ENCODE measurements at regions not wholly inside any gene's neighbourhood (a gene's known extent, or its start where the extent isn't known, plus 50 kb on each side); places are given as distances from the start of the nearest gene placed in this dataset.

- H3K27ac ChIP-seq, result no peak overlapping the region
- WGBS, result 65% methylated on average over 3 of the region's 3 CpGs
- no peaks in the 10 kb centered on the region for H3K36me3 ChIP-seq
- DNase-seq (ENCODE audit: low spot score in 2 of 2), result no peak
- H3K27me3 ChIP-seq, result no peaks in the 10 kb centered on the region
- no peaks in the 10 kb centered on the region for H3K9me3 ChIP-seq
- TF ChIP-seq POLR2AphosphoS5 (IDR thresholded peaks at IDR 0.05), result no peak
- TF ChIP-seq CTCF (IDR thresholded peaks at IDR 0.05), result no peak
- no peak for TF ChIP-seq EP300 (IDR thresholded peaks at IDR 0.05)
- no peak for TF ChIP-seq POLR2A (IDR thresholded peaks at IDR 0.05)
- no peak overlapping the region for H3K4me3 ChIP-seq
- peaks cover 6% of the 10 kb centered on the region for H3K4me1 ChIP-seq
Measured at GRCh38 chr9:13759551-13759950, 480.1 kb upstream of the MPDZ start.

DNA sequence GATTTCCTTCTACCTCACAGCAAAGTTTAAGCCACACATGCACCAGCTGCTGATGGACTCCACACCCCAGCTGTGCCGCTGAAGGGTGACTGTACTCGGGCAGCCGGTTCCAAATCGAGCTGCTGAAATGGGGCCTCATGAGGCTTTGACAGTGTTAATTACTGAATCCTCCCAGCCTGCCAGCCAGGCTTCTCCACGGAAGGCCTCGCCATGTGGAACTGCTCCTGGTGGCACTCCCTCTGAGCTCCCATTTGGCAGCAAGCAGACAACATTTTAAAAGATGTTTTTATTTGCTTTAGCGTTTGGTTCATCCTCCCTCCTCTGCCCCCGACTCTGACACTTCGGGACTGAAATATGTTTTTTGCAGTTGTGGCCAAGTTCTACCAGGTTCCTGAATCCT is 479.4 kb upstream of the MPDZ start:
- Histone ChIP-seq H3K4me3 (no peak overlapping the region), H3K27ac (no peak overlapping the region), H3K4me1 (peaks cover 6% of the 10 kb centered on the region), H3K36me3 (no peaks in the 10 kb centered on the region), H3K9me3 (no peaks in the 10 kb centered on the region), H3K27me3 (no peaks in the 10 kb centered on the region)
- TF ChIP-seq POLR2A (IDR thresholded peaks at IDR 0.05) (no peak), EP300 (IDR thresholded peaks at IDR 0.05) (no peak), POLR2AphosphoS5 (IDR thresholded peaks at IDR 0.05) (no peak)
- no peak for DNase-seq (ENCODE audit: low spot score in 2 of 2)
- WGBS, result 52% methylated on average over 8 of the region's 9 CpGs

DNA sequence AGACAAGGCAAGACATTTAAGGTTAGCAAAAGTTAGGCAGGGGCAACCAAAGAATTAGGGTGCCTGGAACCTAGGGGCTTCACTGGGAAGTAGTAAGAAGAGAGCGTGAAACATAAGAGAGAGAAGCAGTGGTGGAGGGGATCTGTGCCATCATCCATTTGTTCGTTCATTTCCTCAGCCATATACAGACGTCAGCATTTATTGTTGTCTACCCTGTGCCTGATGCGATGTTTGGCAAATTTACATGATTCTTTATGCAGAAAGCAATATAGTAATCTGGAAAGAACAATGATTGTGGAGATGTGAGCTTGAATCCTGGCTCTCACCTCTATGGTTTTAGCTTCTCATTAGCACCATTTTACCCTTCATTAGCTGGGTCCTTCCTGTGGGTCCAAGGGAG is 477.5 kb upstream of the MPDZ start:
- 91% methylated on average over 4 of the region's 4 CpGs for WGBS
- Histone ChIP-seq H3K27ac (no peak overlapping the region), H3K27me3 (no peaks in the 10 kb centered on the region), H3K4me1 (peaks cover 6% of the 10 kb centered on the region), H3K36me3 (no peaks in the 10 kb centered on the region), H3K9me3 (no peaks in the 10 kb centered on the region), H3K4me3 (no peak overlapping the region)
- TF ChIP-seq POLR2AphosphoS5 (IDR thresholded peaks at IDR 0.05), result no peak
- no peak for TF ChIP-seq CTCF (IDR thresholded peaks at IDR 0.05)
- no peak for DNase-seq (ENCODE audit: low spot score in 2 of 2)

DNA sequence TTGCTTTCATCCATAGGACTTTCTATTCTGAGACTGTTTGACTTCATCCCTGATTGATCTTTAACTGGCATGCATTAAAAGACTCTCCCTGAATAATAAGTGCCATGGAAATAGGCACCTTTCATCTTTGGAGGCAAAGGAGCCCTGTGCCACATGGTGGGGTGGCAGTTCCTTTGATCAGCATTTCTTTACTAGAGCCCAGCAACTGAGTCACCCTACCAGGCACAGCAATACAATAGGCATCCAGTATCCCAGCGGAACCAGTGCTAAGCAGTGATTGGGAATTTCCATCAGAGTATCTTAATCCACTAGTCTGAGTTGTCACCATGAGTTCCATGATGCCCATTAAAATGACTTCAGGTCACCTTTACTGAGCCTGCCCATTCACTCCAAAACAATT is 476.1 kb upstream of the MPDZ start:
- no peak overlapping the region for H3K27ac ChIP-seq
- TF ChIP-seq POLR2A (IDR thresholded peaks at IDR 0.05) (no peak), CTCF (IDR thresholded peaks at IDR 0.05) (no peak), EP300 (IDR thresholded peaks at IDR 0.05) (no peak), POLR2AphosphoS5 (IDR thresholded peaks at IDR 0.05) (no peak)

DNA sequence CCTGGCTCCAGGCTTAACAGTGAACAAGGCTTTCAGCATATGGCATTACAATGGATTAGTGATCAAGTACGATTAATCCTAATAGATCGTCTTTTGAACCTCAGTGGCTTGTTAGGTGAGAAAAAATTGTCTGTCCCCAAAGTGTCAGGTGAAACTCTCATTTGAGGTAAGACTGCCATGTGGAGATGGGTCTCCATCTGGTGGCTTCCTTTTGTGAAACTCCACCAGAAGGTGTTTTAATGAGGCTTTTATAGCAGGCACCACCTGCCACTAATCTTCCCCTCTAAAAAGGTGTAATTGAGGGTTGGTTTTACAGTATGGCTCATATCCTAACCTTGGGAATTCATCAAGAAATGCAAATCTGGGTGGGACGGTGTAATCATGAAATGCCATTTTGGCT is 471.1 kb upstream of the MPDZ start:
- H3K27ac ChIP-seq, result no peak overlapping the region

More for the DNA sequence above, 476.1 kb upstream of the MPDZ start:
- Histone ChIP-seq H3K36me3 (no peaks in the 10 kb centered on the region), H3K9me3 (no peaks in the 10 kb centered on the region), H3K27me3 (no peaks in the 10 kb centered on the region), H3K4me3 (no peak overlapping the region), H3K4me1 (peaks cover 6% of the 10 kb centered on the region)
- no peak for DNase-seq (ENCODE audit: low spot score in 2 of 2)
- WGBS, result 100% methylated on average over 1 of the region's 1 CpG

More for the DNA sequence above, 471.1 kb upstream of the MPDZ start:
- WGBS, result 88% methylated on average over 3 of the region's 3 CpGs
- Histone ChIP-seq H3K27me3 (no peaks in the 10 kb centered on the region), H3K4me1 (no peaks in the 10 kb centered on the region), H3K9me3 (no peaks in the 10 kb centered on the region), H3K4me3 (no peak overlapping the region), H3K36me3 (no peaks in the 10 kb centered on the region)
- DNase-seq (ENCODE audit: low spot score in 2 of 2), result no peak
- no peak for TF ChIP-seq POLR2AphosphoS5 (IDR thresholded peaks at IDR 0.05)
- TF ChIP-seq EP300 (IDR thresholded peaks at IDR 0.05), result no peak
- TF ChIP-seq POLR2A (IDR thresholded peaks at IDR 0.05), result no peak
- no peak for TF ChIP-seq CTCF (IDR thresholded peaks at IDR 0.05)

Measured in suprapubic skin (tissue), 4 donors.